SK-N-SH treated with all-trans-retinoic acid at 6 μM for 48 hours (cell line): ENCODE measurements at regions not wholly inside any gene's neighbourhood (a gene's known extent, or its start where the extent isn't known, plus 50 kb on each side); places are given as distances from the start of the nearest gene placed in this dataset.

Experiments
- ATAC-seq: fragments of 200-7000 bp; cut with Tn5 transposase; 3 replicates; pipeline ENCODE4 v1.9.1; 2020; ENCODE audit warnings: mild to moderate bottlenecking, moderate library complexity
- ARNTL ChIP-seq: fragments of 450-650 bp; formaldehyde crosslinking; IDR thresholded peaks from 2 replicates; pipeline ENCODE4 v1.5.0; 2020; ENCODE audit warnings: low read depth, mild to moderate bottlenecking, moderate library complexity, borderline replicate concordance
- BACH2 ChIP-seq: fragments of 250-450 bp; sonication (Bioruptor Pico); IDR thresholded peaks from 2 replicates; pipeline ENCODE4 v1.9.0; 2021; ENCODE audit warnings: mild to moderate bottlenecking, borderline replicate concordance
- CREB5 ChIP-seq: fragments of 250-450 bp; sonication (Bioruptor Pico); IDR thresholded peaks from 2 replicates; pipeline ENCODE4 v1.5.1; 2020; ENCODE audit warnings: low read depth, mild to moderate bottlenecking, moderate library complexity
- CSDC2 ChIP-seq: fragments of 250-450 bp; sonication (Bioruptor Pico); IDR thresholded peaks from 2 replicates; pipeline ENCODE4 v1.5.0; 2020; ENCODE audit warnings: mild to moderate bottlenecking, moderate library complexity
- ESRRG ChIP-seq: fragments of 250-450 bp; sonication (Bioruptor Pico); IDR thresholded peaks from 2 replicates; pipeline ENCODE4 v1.6.1; 2021; ENCODE audit warnings: mild to moderate bottlenecking
- GLIS3 ChIP-seq: fragments of 250-450 bp; sonication (Bioruptor Pico); IDR thresholded peaks from 2 replicates; pipeline ENCODE4 v1.5.0; 2020; ENCODE audit warnings: mild to moderate bottlenecking, moderate library complexity
- ISL1 ChIP-seq: fragments of 250-450 bp; sonication (Bioruptor Pico); IDR thresholded peaks from 2 replicates; pipeline ENCODE4 v2.1.2; 2022; ENCODE audit warnings: mild to moderate bottlenecking, moderate library complexity
- OSR1 ChIP-seq: fragments of 250-450 bp; sonication (Bioruptor Pico); IDR thresholded peaks from 2 replicates; pipeline ENCODE4 v1.8.0; 2022; ENCODE audit warnings: moderate library complexity, mild to moderate bottlenecking, inconsistent platforms
- PPARA ChIP-seq: fragments of 250-450 bp; sonication (Bioruptor Pico); IDR thresholded peaks from 2 replicates; pipeline ENCODE4 v1.5.0; 2020; ENCODE audit warnings: mild to moderate bottlenecking, borderline replicate concordance
- RARB ChIP-seq: fragments of 250-450 bp; sonication (Bioruptor Pico); IDR thresholded peaks from 2 replicates; pipeline ENCODE4 v1.8.0; 2021; ENCODE audit warnings: mild to moderate bottlenecking, moderate library complexity
- SNAI2 ChIP-seq: fragments of 250-450 bp; sonication (Bioruptor Pico); IDR thresholded peaks from 2 replicates; pipeline ENCODE4 v1.5.0; 2020; ENCODE audit warnings: mild to moderate bottlenecking, moderate library complexity
- TCF4 ChIP-seq: fragments of 250-450 bp; sonication (Bioruptor Pico); IDR thresholded peaks from 2 replicates; pipeline ENCODE4 v1.8.0; 2021; ENCODE audit warnings: mild to moderate bottlenecking, moderate library complexity, borderline replicate concordance
- TSHZ2 ChIP-seq: fragments of 250-450 bp; sonication (Bioruptor Pico); IDR thresholded peaks from 2 replicates; pipeline ENCODE4 v1.5.0; 2020; ENCODE audit warnings: mild to moderate bottlenecking, moderate library complexity
- ZC3H10 ChIP-seq: fragments of 250-450 bp; sonication (Bioruptor Pico); IDR thresholded peaks from 2 replicates; pipeline ENCODE4 v1.5.1; 2021; ENCODE audit warnings: mild to moderate bottlenecking, moderate library complexity
- ZFP3 ChIP-seq: fragments of 250-450 bp; sonication (Bioruptor Pico); IDR thresholded peaks from 2 replicates; pipeline ENCODE4 v1.5.0; 2020; ENCODE audit warnings: mild to moderate bottlenecking, moderate library complexity
- ZFP30 ChIP-seq: fragments of 450-650 bp; formaldehyde crosslinking; IDR thresholded peaks from 2 replicates; pipeline ENCODE4 v1.5.0; 2022; ENCODE audit warnings: mild to moderate bottlenecking, moderate library complexity
- ZNF565 ChIP-seq: fragments of 450-650 bp; formaldehyde crosslinking; conservative IDR thresholded peaks from 2 replicates; pipeline ENCODE4 v1.5.0; 2020; ENCODE audit warnings: low read depth, mild to moderate bottlenecking, moderate library complexity
- ZNF8 ChIP-seq: fragments of 450-650 bp; formaldehyde crosslinking; IDR thresholded peaks from 2 replicates; pipeline ENCODE4 v1.5.0; 2020; ENCODE audit warnings: mild to moderate bottlenecking, moderate library complexity
- TF ChIP-seq, protein P1 (sequence below): fragments of 250-450 bp; sonication (Bioruptor Pico); IDR thresholded peaks from 2 replicates; pipeline ENCODE4 v1.8.0; 2021; ENCODE audit warnings: low read depth, mild to moderate bottlenecking, moderate library complexity, borderline replicate concordance
- TF ChIP-seq, protein P2 (sequence below): fragments of 250-450 bp; sonication (Bioruptor Pico); IDR thresholded peaks from 2 replicates; pipeline ENCODE4 v1.5.1; 2021; ENCODE audit warnings: mild to moderate bottlenecking, moderate library complexity

GRCh38 chr7:18384491-18385143 is 110.9 kb upstream of the HDAC9 start (continued):
- TF ChIP-seq ARNTL (CRISPR knock-in tag) (no peak), ISL1 (CRISPR knock-in tag) (no peak), ZNF565 (no peak), ZC3H10 (CRISPR knock-in tag) (no peak), ZFP3 (CRISPR knock-in tag) (no peak), ZNF8 (no peak), TCF4 (CRISPR knock-in tag) (no peak)
- TF ChIP-seq, protein P1, sequence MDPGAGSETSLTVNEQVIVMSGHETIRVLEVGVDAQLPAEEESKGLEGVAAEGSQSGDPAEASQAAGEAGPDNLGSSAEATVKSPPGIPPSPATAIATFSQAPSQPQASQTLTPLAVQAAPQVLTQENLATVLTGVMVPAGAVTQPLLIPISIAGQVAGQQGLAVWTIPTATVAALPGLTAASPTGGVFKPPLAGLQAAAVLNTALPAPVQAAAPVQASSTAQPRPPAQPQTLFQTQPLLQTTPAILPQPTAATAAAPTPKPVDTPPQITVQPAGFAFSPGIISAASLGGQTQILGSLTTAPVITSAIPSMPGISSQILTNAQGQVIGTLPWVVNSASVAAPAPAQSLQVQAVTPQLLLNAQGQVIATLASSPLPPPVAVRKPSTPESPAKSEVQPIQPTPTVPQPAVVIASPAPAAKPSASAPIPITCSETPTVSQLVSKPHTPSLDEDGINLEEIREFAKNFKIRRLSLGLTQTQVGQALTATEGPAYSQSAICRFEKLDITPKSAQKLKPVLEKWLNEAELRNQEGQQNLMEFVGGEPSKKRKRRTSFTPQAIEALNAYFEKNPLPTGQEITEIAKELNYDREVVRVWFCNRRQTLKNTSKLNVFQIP (CRISPR knock-in tag) = no peak
- TF ChIP-seq, all 23 proteins: peak for 0

DNA sequence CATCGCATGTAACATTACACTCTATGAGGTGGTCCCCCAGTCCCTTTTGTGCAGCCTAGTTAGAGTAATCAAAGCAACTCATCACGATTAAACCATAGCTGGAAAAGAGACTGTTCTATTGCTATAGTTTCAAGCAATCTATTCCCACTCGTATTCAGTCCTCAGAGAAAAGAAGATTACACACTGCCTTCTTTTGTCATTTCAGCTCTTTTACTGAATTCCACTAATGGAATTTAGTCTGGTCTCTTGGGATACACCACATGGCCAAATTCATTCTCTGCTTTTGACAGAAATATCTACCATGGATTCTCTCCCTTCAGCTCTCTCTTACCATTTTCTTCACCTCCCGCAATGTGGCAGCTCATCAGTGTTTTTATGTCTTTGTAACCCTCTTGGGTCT is 108.9 kb upstream of the HDAC9 start:
- no peak for TF ChIP-seq ZFP3 (CRISPR knock-in tag)
- TF ChIP-seq SNAI2 (CRISPR knock-in tag) = no peak
- no peak for TF ChIP-seq TSHZ2 (CRISPR knock-in tag)
- no peak for TF ChIP-seq CSDC2 (CRISPR knock-in tag)
- TF ChIP-seq GLIS3 (CRISPR knock-in tag) = no peak
- TF ChIP-seq, protein P2, sequence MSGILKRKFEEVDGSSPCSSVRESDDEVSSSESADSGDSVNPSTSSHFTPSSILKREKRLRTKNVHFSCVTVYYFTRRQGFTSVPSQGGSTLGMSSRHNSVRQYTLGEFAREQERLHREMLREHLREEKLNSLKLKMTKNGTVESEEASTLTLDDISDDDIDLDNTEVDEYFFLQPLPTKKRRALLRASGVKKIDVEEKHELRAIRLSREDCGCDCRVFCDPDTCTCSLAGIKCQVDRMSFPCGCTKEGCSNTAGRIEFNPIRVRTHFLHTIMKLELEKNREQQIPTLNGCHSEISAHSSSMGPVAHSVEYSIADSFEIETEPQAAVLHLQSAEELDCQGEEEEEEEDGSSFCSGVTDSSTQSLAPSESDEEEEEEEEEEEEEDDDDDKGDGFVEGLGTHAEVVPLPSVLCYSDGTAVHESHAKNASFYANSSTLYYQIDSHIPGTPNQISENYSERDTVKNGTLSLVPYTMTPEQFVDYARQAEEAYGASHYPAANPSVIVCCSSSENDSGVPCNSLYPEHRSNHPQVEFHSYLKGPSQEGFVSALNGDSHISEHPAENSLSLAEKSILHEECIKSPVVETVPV = no peak
- no peak for TF ChIP-seq ZFP30 (CRISPR knock-in tag)
- TF ChIP-seq ZNF8 = no peak
- TF ChIP-seq, protein P1 (CRISPR knock-in tag) = no peak
- TF ChIP-seq ESRRG (CRISPR knock-in tag) = no peak
- no peak for TF ChIP-seq ZC3H10 (CRISPR knock-in tag)
- TF ChIP-seq BACH2 (CRISPR knock-in tag) = no peak
- no peak for TF ChIP-seq ARNTL (CRISPR knock-in tag)
- no peak for TF ChIP-seq CREB5
- TF ChIP-seq OSR1 (CRISPR knock-in tag) = no peak
- no peak for TF ChIP-seq PPARA (CRISPR knock-in tag)
- ATAC-seq = no peak

DNA sequence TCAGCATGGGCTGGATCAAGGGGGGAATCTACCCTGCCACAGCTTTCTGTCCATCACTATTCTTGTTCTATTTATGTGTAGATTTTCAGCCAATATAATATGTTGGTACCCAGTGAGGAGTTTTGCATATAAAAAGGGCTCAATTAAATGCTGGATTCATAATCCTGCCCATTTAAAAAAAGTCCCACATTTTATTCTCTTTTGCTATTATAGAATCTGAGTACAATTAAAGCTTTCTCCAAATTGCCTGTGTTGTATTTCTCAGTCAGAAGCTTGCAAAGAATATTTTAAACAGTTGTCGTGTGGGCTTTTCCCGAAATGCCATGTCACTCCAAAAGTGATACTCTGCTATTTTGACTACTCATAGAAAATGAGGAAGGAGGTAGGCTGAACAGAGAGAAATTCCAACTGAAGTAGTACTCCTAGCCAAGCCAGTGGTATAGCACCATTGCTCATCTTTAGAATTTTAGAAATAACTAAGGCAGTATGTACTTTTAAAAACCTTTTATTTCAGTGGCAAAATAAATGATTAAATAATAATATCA is 108.3 kb upstream of the HDAC9 start:
- TF ChIP-seq RARB (CRISPR knock-in tag) (no peak), BACH2 (CRISPR knock-in tag) (no peak), ARNTL (CRISPR knock-in tag) (no peak), ZFP30 (CRISPR knock-in tag) (no peak), ISL1 (CRISPR knock-in tag) (no peak), ZFP3 (CRISPR knock-in tag) (no peak), CSDC2 (CRISPR knock-in tag) (no peak), ESRRG (CRISPR knock-in tag) (no peak)
- TF ChIP-seq, protein P1 (CRISPR knock-in tag) = no peak
- TF ChIP-seq, all 23 proteins: peak for 0
- ATAC-seq = no peak
